Endothelial cell (in vitro differentiated cells): ENCODE measurements at regions not wholly inside any gene's neighbourhood (a gene's known extent, or its start where the extent isn't known, plus 50 kb on each side); places are given as distances from the start of the nearest gene placed in this dataset.

Source experiments
- DNase-seq: peaks from one replicate; pipeline ENCODE4 v3.0.0; 2021; ENCODE audit warnings: low spot score
- H3K27ac Mint-ChIP-seq: one replicate; pipeline ENCODE4 v1.8.0; 2021; ENCODE audit warnings: mixed read lengths, inconsistent platforms; ENCODE audit not compliant: unreplicated experiment
- H3K27me3 Mint-ChIP-seq: one replicate; pipeline ENCODE4 v1.8.0; 2021; ENCODE audit warnings: mild to moderate bottlenecking, moderate library complexity, mixed read lengths, inconsistent platforms; ENCODE audit not compliant: unreplicated experiment
- H3K36me3 Mint-ChIP-seq: one replicate; pipeline ENCODE4 v1.8.0; 2021; ENCODE audit warnings: mild to moderate bottlenecking, low read depth, mixed read lengths, inconsistent platforms; ENCODE audit not compliant: unreplicated experiment
- H3K4me1 Mint-ChIP-seq: one replicate; pipeline ENCODE4 v1.8.0; 2021; ENCODE audit warnings: mild to moderate bottlenecking, mixed read lengths, inconsistent platforms; ENCODE audit not compliant: unreplicated experiment
- H3K4me3 Mint-ChIP-seq: one replicate; pipeline ENCODE4 v1.8.0; 2021; ENCODE audit warnings: mild to moderate bottlenecking, mixed read lengths, inconsistent platforms; ENCODE audit not compliant: unreplicated experiment
- H3K9me3 Mint-ChIP-seq: one replicate; pipeline ENCODE4 v1.8.0; 2021; ENCODE audit warnings: mixed read lengths, inconsistent platforms; ENCODE audit not compliant: unreplicated experiment
- CTCF ChIP-seq: fragments of 200-600 bp; sonication (generic); IDR thresholded peaks from one replicate; pipeline ENCODE4 v1.5.0; 2021; ENCODE audit warnings: antibody characterized with exemption; ENCODE audit not compliant: unreplicated experiment

GRCh38 chr5:174807471-174807870 is 83.1 kb downstream of the MSX2 start:
- no peaks in the 10 kb centered on the region for H3K9me3 Mint-ChIP-seq
- H3K36me3 Mint-ChIP-seq, result no peaks in the 10 kb centered on the region
- TF ChIP-seq CTCF, result no peak
- no peak overlapping the region for H3K27ac Mint-ChIP-seq
- peaks cover 2% of the 10 kb centered on the region for H3K27me3 Mint-ChIP-seq
- no peak overlapping the region for H3K4me3 Mint-ChIP-seq
- H3K4me1 Mint-ChIP-seq, result no peaks in the 10 kb centered on the region
- DNase-seq, result no peak

DNA sequence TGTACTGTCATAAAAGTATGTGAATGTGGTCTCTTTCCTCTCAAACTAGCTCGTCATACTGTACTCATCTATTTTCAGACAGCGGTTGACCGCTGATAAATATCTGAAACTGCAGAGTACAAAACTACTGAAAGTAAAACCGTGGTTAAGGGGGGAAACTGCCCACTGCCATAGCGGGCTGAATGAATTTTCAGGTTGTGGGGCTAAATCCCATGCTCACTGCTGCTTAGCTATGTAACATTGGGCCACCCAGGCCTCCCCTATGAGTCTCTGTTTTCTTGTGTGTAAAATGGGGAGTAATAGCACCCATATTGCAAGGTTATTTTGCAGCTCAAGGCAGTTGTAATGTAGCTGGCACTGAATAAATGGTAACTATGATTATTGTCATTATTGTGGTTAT is 82.3 kb downstream of the MSX2 start:
- Mint-ChIP-seq H3K4me1 (no peaks in the 10 kb centered on the region), H3K27me3 (peaks cover 2% of the 10 kb centered on the region), H3K36me3 (no peaks in the 10 kb centered on the region), H3K27ac (no peak overlapping the region), H3K9me3 (no peaks in the 10 kb centered on the region), H3K4me3 (no peak overlapping the region)
- TF ChIP-seq CTCF, result no peak
- DNase-seq, result no peak

- no peak for DNase-seq
- Mint-ChIP-seq H3K36me3 (no peaks in the 10 kb centered on the region), H3K9me3 (no peaks in the 10 kb centered on the region), H3K27me3 (no peaks in the 10 kb centered on the region), H3K27ac (no peak overlapping the region), H3K4me3 (no peak overlapping the region), H3K4me1 (peaks cover 8% of the 10 kb centered on the region)
- no peak for TF ChIP-seq CTCF
These were observed 77.4 kb downstream of the MSX2 start for GRCh38 chr5:174801798-174802197.

DNA sequence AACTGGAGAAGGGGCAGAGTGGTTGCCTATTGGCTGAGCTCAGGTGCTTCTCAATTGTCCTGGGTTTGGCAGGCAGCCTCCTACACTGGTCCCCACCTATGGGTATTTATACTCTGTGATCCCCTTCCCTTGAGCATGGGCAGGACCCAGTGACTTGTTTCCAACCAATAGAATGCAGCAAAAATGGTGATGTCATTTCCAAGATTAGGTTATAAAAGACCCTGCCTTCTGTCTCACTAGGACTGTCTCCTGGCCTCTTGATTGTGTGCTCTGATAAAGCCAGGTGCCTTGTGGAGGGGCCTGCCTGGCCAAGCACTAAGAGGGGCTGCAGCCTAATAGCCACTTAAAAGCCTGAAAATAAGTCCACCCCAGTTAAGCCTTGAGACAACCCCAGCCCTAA is 76.1 kb downstream of the MSX2 start:
- H3K36me3 Mint-ChIP-seq, result no peaks in the 10 kb centered on the region
- H3K4me3 Mint-ChIP-seq, result no peak overlapping the region
- H3K9me3 Mint-ChIP-seq, result no peaks in the 10 kb centered on the region
- H3K27me3 Mint-ChIP-seq, result no peaks in the 10 kb centered on the region
- H3K27ac Mint-ChIP-seq, result no peak overlapping the region
- TF ChIP-seq CTCF, result no peak
- DNase-seq, result no peak
- H3K4me1 Mint-ChIP-seq, result peaks cover 8% of the 10 kb centered on the region

DNA sequence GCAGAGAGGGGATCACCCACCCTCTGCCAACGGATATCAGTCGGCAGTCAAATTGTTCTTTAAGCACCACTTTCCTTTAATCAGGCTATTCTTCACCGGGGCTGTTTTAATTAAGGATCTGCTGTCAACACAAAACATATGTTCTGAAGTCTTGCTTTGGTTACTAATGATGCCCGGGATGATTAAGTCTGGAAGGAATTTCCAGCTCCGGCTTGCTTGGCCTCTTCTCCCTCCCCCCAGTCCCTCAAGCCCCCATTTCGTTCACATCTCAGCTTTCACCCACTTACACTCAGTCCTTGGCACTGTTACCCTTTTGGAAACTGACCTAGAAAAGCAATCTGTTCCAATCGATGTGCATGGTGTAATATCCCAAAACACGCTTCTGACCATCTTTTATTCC is 74.7 kb downstream of the MSX2 start:
- Mint-ChIP-seq H3K27me3 (no peaks in the 10 kb centered on the region), H3K9me3 (no peaks in the 10 kb centered on the region), H3K36me3 (no peaks in the 10 kb centered on the region), H3K4me1 (peaks cover 8% of the 10 kb centered on the region), H3K4me3 (no peak overlapping the region), H3K27ac (no peak overlapping the region)
- DNase-seq, result no peak
- TF ChIP-seq CTCF, result no peak
